CD4-positive, alpha-beta T cell (primary cell): ENCODE measurements at regions not wholly inside any gene's neighbourhood (a gene's known extent, or its start where the extent isn't known, plus 50 kb on each side); places are given as distances from the start of the nearest gene placed in this dataset.

Source experiments
- ATAC-seq: fragments of 200-7000 bp; cut with Tn5 transposase; one replicate; pipeline ENCODE4 v1.10.0; 2022; ENCODE audit warnings: mild to moderate bottlenecking; ENCODE audit not compliant: poor library complexity
- CTCF ChIA-PET: fragments of 350-600 bp; sonication (Branson Sonifier 250); formaldehyde crosslinking; loops from one replicate; lab custom pipeline; 2021; ENCODE audit warnings: antibody characterized with exemption, inconsistent platforms; lab: Charles Lee
- POLR2A ChIA-PET: fragments of 350-600 bp; sonication (Branson Sonifier 250); formaldehyde crosslinking; loops from one replicate; lab custom pipeline; 2021; ENCODE audit warnings: antibody characterized with exemption, inconsistent platforms; lab: Charles Lee
- DNase-seq, 14 experiments: peaks; one replicate each; pipeline ENCODE4 v3.0.0-alpha.2; 2013 to 2020; ENCODE audit warnings: mixed read lengths in 2 of 14
- H3K27ac ChIP-seq, 2 donors: one replicate each; pipeline versions ENCODE4 v1.5.1 to v1.7.0; 2013; ENCODE audit warnings: low read length in 2 of 2, low read depth in 1 of 2, mild to moderate bottlenecking in 1 of 2
- H3K27me3 ChIP-seq, 2 experiments: 1 replicate in 1 of 2; 2 replicates in 1 of 2; pipeline versions ENCODE4 v1.6.1 to v1.7.0; 2013; ENCODE audit warnings: low read length in 2 of 2, control low read depth in 1 of 2, mild to moderate bottlenecking in 1 of 2, moderate library complexity in 1 of 2; ENCODE audit not compliant: insufficient read depth in 2 of 2, control insufficient read depth in 1 of 2
- H3K36me3 ChIP-seq: one replicate; pipeline ENCODE4 v1.6.1; 2013; ENCODE audit warnings: low read length, control low read depth; ENCODE audit not compliant: insufficient read depth
- H3K4me1 ChIP-seq: one replicate; pipeline ENCODE4 v1.6.1; 2013; ENCODE audit warnings: low read length, control low read depth; ENCODE audit not compliant: insufficient read depth
- H3K4me3 ChIP-seq: one replicate; pipeline ENCODE4 v1.5.1; 2013; ENCODE audit warnings: mild to moderate bottlenecking, low read length, moderate library complexity
- H3K9me3 ChIP-seq, 2 experiments: 1 replicate in 1 of 2; 2 replicates in 1 of 2; pipeline versions ENCODE4 v1.6.1 to v1.7.0; 2013; ENCODE audit warnings: low read length in 2 of 2, mild to moderate bottlenecking in 2 of 2, control low read depth in 1 of 2, moderate library complexity in 1 of 2; ENCODE audit not compliant: control insufficient read depth in 1 of 2, insufficient read depth in 1 of 2
- H3K27ac Mint-ChIP-seq: one replicate; pipeline ENCODE4 v1.8.0; 2020; ENCODE audit warnings: mixed read lengths
- H3K27me3 Mint-ChIP-seq: one replicate; pipeline ENCODE4 v1.8.0; 2021; ENCODE audit warnings: mixed read lengths
- H3K36me3 Mint-ChIP-seq: one replicate; pipeline ENCODE4 v1.8.0; 2021; ENCODE audit warnings: low read depth, mixed read lengths
- H3K4me1 Mint-ChIP-seq: one replicate; pipeline ENCODE4 v1.8.0; 2021; ENCODE audit warnings: low read depth, mixed read lengths
- H3K4me3 Mint-ChIP-seq: one replicate; pipeline ENCODE4 v1.8.0; 2020; ENCODE audit warnings: mild to moderate bottlenecking, mixed read lengths
- H3K9me3 Mint-ChIP-seq: one replicate; pipeline ENCODE4 v1.8.0; 2020; ENCODE audit warnings: mixed read lengths
- intact Hi-C, 2 experiments: fragments of 100-400 bp; cut with DNase I in 1 of 2; cut with micrococcal nuclease in 1 of 2; formaldehyde crosslinking; loops; one replicate each; pipeline versions ENCODE4 v1.15.1 to v1.9.0; 2023 to 2025; cut with DNase I, micrococcal nuclease
- TF ChIP-seq, protein P1 (sequence below): fragments of 200-600 bp; IDR thresholded peaks from one replicate; pipeline ENCODE4 v1.8.0; 2022; ENCODE audit warnings: antibody characterized with exemption, mild to moderate bottlenecking

DNA sequence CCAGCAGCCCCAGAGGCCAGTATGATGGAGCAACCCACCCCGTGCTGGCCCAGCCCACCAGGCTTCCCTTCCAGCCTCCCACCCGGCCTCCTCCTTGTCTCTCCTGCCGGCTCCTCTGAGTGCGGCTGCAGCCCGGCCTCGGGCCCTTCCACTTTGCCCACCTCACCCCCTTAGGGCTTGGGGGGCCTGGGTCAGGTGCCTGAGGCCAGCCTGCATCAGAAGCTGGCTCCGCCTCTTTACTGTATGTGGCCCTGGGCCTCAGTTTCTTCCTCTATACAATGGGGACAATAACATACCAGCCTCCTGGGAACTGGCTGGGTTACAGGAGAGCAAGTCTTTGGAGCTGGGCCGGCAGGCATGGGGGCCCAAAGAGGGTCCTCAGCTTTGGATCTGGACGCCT, 221.1 kb upstream of the CIBAR2 start:
- Mint-ChIP-seq H3K27ac (no peak overlapping the region), H3K9me3 (no peaks in the 10 kb centered on the region), H3K4me3 (no peak overlapping the region), H3K27me3 (peaks cover 9% of the 10 kb centered on the region), H3K4me1 (peaks cover 23% of the 10 kb centered on the region), H3K36me3 (no peaks in the 10 kb centered on the region)
- Histone ChIP-seq H3K4me1 (peaks cover 24% of the 10 kb centered on the region), H3K36me3 (no peaks in the 10 kb centered on the region), H3K27ac (no peak overlapping the region), H3K9me3 (peaks cover 0 to 5% of the 10 kb centered on the region in 2 experiments), H3K4me3 (no peak overlapping the region), H3K27me3 (peaks cover 14 to 19% of the 10 kb centered on the region in 2 experiments)
- ChIA-PET CTCF (no interaction called here), POLR2A (interaction anchor here (0.8 to 2.3 kb wide), 2 partner anchors 24 to 27 kb away, joined by 3 to 19 read pairs; no protein-coding TSS in a partner anchor)
- TF ChIP-seq, protein P1, sequence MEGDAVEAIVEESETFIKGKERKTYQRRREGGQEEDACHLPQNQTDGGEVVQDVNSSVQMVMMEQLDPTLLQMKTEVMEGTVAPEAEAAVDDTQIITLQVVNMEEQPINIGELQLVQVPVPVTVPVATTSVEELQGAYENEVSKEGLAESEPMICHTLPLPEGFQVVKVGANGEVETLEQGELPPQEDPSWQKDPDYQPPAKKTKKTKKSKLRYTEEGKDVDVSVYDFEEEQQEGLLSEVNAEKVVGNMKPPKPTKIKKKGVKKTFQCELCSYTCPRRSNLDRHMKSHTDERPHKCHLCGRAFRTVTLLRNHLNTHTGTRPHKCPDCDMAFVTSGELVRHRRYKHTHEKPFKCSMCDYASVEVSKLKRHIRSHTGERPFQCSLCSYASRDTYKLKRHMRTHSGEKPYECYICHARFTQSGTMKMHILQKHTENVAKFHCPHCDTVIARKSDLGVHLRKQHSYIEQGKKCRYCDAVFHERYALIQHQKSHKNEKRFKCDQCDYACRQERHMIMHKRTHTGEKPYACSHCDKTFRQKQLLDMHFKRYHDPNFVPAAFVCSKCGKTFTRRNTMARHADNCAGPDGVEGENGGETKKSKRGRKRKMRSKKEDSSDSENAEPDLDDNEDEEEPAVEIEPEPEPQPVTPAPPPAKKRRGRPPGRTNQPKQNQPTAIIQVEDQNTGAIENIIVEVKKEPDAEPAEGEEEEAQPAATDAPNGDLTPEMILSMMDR: no peak
- intact Hi-C loops: no loop called here
- ATAC-seq: no peak
- DNase-seq: no peak

DNA sequence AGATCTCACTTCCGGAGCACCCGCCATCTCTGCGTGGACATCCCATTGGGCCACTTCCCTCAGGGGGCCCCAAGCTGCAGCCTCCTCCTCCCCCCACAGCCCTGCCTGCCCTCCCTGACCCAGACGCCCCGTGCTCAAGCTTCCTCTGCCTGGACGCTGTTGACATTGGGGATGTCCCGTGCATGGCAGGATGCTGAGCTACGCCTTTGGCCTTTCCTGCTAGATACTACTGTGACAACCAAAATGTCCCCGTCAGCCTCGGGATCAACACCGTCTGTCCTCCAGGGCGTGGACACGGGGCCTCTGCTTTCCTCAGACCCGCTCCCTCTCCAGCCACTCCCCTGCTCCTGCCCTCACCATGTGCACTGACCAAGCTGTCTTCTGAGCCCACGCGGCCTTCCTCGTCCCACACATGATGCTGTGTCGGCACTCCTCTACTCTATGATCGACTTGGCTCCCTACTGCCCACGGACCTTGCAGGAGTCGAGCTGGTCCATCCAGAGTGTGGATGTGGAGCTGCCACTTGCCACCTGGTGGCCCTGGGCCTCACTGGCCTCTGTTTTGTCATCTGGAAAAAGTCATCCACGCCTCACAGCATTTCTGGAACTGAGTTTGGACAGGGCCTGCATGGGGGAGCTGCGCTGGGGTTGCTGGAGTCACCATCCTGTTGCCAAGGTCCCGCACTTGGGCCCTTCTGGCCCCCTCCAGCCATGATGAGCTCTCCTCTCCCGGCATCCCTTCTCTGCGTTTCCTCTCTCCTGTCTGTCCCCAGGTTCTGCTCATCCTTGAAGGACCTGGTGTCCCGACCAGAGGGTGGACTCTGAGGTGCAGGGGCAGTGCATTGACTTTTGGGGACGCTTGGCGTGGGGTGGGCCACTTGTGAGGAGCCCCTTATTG, 221.7 kb upstream of the CIBAR2 start:
- DNase-seq (no peak), ATAC-seq (no peak)
- Histone ChIP-seq H3K36me3 (no peaks in the 10 kb centered on the region), H3K4me3 (no peak overlapping the region), H3K4me1 (peaks cover 24% of the 10 kb centered on the region), H3K27ac (no peak overlapping the region), H3K27me3 (peaks cover 11 to 14% of the 10 kb centered on the region in 2 experiments), H3K9me3 (peaks cover 0 to 5% of the 10 kb centered on the region in 2 experiments)
- H3K36me3 Mint-ChIP-seq: no peaks in the 10 kb centered on the region
- H3K9me3 Mint-ChIP-seq: no peaks in the 10 kb centered on the region
- peaks cover 23% of the 10 kb centered on the region for H3K4me1 Mint-ChIP-seq
- peak overlapping the region; percentile 77 for H3K27ac Mint-ChIP-seq
- ChIA-PET POLR2A (interaction anchor here (0.8 to 2.3 kb wide), 5 partner anchors 15 to 82 kb away, joined by 3 to 19 read pairs (median 3); no protein-coding TSS in a partner anchor), CTCF (interaction anchor here (1.0 kb wide), 1 partner anchor 11 kb away, joined by 3 read pairs; no protein-coding TSS in a partner anchor)
- TF ChIP-seq, protein P1: no peak
- intact Hi-C loops: loop anchor here in 1 of 2 experiments (2.0 kb wide), 1 partner anchor 23 kb away; no protein-coding TSS in a partner anchor
- H3K4me3 Mint-ChIP-seq: peak overlapping the region; percentile 80
- peaks cover 9% of the 10 kb centered on the region for H3K27me3 Mint-ChIP-seq

DNA sequence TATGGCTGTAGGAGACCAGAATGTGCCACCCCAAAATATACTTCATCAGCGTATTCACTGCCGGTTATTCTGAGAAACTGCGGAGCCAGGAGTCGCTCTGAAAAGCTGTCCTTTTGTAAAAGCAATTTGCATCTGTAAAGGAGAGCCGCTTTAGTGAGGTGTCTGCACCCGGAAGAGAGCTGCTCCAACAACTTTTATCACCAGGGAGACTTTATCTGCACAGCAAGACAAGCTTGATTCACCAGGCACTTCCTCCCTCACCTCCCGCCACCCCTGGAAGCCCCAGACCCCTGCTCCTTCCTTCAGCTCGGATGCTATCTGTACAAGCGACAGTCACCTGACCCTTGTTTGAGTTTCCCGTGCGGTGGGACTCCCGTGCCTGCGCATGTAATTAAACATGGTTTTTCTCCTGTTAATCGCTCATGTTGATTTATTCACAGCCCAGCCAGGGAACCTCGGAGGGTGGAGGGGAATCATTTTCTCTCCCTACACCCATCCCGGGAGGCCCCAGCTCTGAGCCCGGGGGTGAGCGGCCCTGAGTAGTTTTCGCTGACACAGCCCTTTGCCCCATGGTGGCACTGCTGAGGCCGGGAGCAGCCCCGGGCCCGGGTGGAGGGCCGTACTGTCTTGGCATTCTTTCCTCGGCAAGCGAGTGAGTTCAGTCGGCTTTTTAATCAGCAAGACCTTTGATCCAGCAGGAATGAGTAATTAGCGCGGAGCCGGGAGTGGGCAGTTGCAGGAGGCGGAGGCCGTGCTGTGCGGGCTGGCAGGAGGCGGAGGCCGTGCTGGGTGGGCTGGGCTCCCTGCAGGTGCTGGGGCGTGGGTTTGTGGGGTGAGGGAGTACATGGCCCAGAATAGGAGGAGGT, 222.7 kb upstream of the CIBAR2 start:
- H3K36me3 ChIP-seq: no peaks in the 10 kb centered on the region
- H3K9me3 ChIP-seq: no peaks in the 10 kb centered on the region
- H3K36me3 Mint-ChIP-seq: no peaks in the 10 kb centered on the region
- H3K27ac ChIP-seq: peak overlapping the region in 1 of 2 donors; percentile 17
- H3K4me3 Mint-ChIP-seq: peak overlapping the region; percentile 80
- TF ChIP-seq, protein P1: no peak
- CTCF ChIA-PET: interaction anchor here (1.0 kb wide), 1 partner anchor 10 kb away, joined by 3 read pairs; no protein-coding TSS in a partner anchor
- H3K27me3 ChIP-seq: peaks cover 8 to 9% of the 10 kb centered on the region in 2 experiments
- peaks cover 24% of the 10 kb centered on the region for H3K4me1 ChIP-seq
- DNase-seq (peak in 9 of 14 experiments; percentile 12 to 54 (median 32)), ATAC-seq (peak; percentile 72)
- H3K4me1 Mint-ChIP-seq: peaks cover 22% of the 10 kb centered on the region
- POLR2A ChIA-PET: interaction anchor here (0.9 to 2.3 kb wide), 4 partner anchors 16 to 81 kb away, joined by 3 to 19 read pairs (median 5); no protein-coding TSS in a partner anchor
- H3K27ac Mint-ChIP-seq: peak overlapping the region; percentile 77
- intact Hi-C loops: loop anchor here in 1 of 2 experiments (2.0 kb wide), 1 partner anchor 24 kb away; no protein-coding TSS in a partner anchor
- peaks cover 8% of the 10 kb centered on the region for H3K27me3 Mint-ChIP-seq
- H3K4me3 ChIP-seq: peak overlapping the region; percentile 37
- H3K9me3 Mint-ChIP-seq: no peaks in the 10 kb centered on the region
